Activated naive CD4-positive, alpha-beta T cell treated with anti-CD3 and anti-CD28 coated beads, Interleukin-2, amount 50 U/mL, for 72 hours (primary cell): ENCODE measurements at regions not wholly inside any gene's neighbourhood (a gene's known extent, or its start where the extent isn't known, plus 50 kb on each side); places are given as distances from the start of the nearest gene placed in this dataset.
"Not testable (repeated sequence)": the region's sequence is repeated elsewhere in the genome, so short reads cannot be mapped to it uniquely, and the experiment has no call there.

Experiments
- ATAC-seq, 2 donors: fragments of 150-1000 bp; cut with Tn5 transposase; 2 replicates each; pipeline ENCODE4 v1.10.0; 2021; ENCODE audit warnings: mild to moderate bottlenecking in 2 of 2, moderate library complexity in 2 of 2
- DNase-seq, 2 donors: peaks; one replicate each; pipeline ENCODE4 v3.0.0; 2021 to 2022; ENCODE audit warnings: low spot score in 2 of 2
- H3K27ac Mint-ChIP-seq, 2 donors: one replicate each; pipeline ENCODE4 v1.8.0; 2022; ENCODE audit warnings: mild to moderate bottlenecking in 2 of 2, mixed read lengths in 2 of 2
- H3K36me3 Mint-ChIP-seq, 2 donors: one replicate each; pipeline ENCODE4 v1.8.0; 2022; ENCODE audit warnings: mixed read lengths in 2 of 2
- H3K9me3 Mint-ChIP-seq, 2 donors: one replicate each; pipeline ENCODE4 v1.8.0; 2022; ENCODE audit warnings: mixed read lengths in 2 of 2

- DNase-seq (no peak), ATAC-seq (no peak)
- Mint-ChIP-seq H3K9me3 (peaks cover 14 to 17% of the 10 kb centered on the region in 2 donors), H3K27ac (no peak overlapping the region), H3K36me3 (no peaks in the 10 kb centered on the region)
Observed at GRCh38 chr7:81846398-81846797, 76.6 kb upstream of the HGF start.

GRCh38 chr7:81845744-81846241, 75.9 kb upstream of the HGF start:
- Mint-ChIP-seq H3K36me3 (no peaks in the 10 kb centered on the region), H3K27ac (no peak overlapping the region), H3K9me3 (peaks cover 14 to 17% of the 10 kb centered on the region in 2 donors)
- DNase-seq, result no peak
- ATAC-seq, result no peak

GRCh38 chr7:81843657-81844056, 73.8 kb upstream of the HGF start:
- H3K27ac Mint-ChIP-seq, ATAC-seq, DNase-seq, H3K36me3 Mint-ChIP-seq: not testable (repeated sequence)
- peaks cover 16 to 19% of the 10 kb centered on the region in 2 donors for H3K9me3 Mint-ChIP-seq

- H3K36me3 Mint-ChIP-seq, result no peaks in the 10 kb centered on the region
- ATAC-seq, result no peak
- peaks cover 7 to 11% of the 10 kb centered on the region in 2 donors for H3K9me3 Mint-ChIP-seq
- no peak for DNase-seq
- H3K27ac Mint-ChIP-seq, result no peak overlapping the region
Observed at GRCh38 chr7:81842361-81842760, 72.5 kb upstream of the HGF start.

GRCh38 chr7:81839708-81840369, 70.0 kb upstream of the HGF start:
- DNase-seq, result no peak
- no peak for ATAC-seq
- H3K9me3 Mint-ChIP-seq, result peaks cover 4% of the 10 kb centered on the region in 2 donors
- no peaks in the 10 kb centered on the region for H3K36me3 Mint-ChIP-seq
- H3K27ac Mint-ChIP-seq, result no peak overlapping the region

- Mint-ChIP-seq H3K27ac (no peak overlapping the region), H3K36me3 (no peaks in the 10 kb centered on the region), H3K9me3 (peaks cover 21 to 22% of the 10 kb centered on the region in 2 donors)
- ATAC-seq (no peak), DNase-seq (no peak)
Observed at GRCh38 chr7:81833401-81833800, 63.6 kb upstream of the HGF start.

- DNase-seq (no peak), ATAC-seq (no peak)
- Mint-ChIP-seq H3K9me3 (peaks cover 25 to 30% of the 10 kb centered on the region in 2 donors), H3K36me3 (no peaks in the 10 kb centered on the region), H3K27ac (no peak overlapping the region)
Observed at GRCh38 chr7:81831883-81832282, 62.0 kb upstream of the HGF start.

GRCh38 chr7:81829511-81829910, 59.7 kb upstream of the HGF start:
- H3K27ac Mint-ChIP-seq, ATAC-seq, DNase-seq: not testable (repeated sequence)

GRCh38 chr7:81822811-81823210, 53.0 kb upstream of the HGF start:
- ATAC-seq (no peak), DNase-seq (no peak)
- Mint-ChIP-seq H3K36me3 (no peaks in the 10 kb centered on the region), H3K9me3 (peaks cover 5 to 17% of the 10 kb centered on the region in 2 donors), H3K27ac (no peak overlapping the region)

More at GRCh38 chr7:81829511-81829910, 59.7 kb upstream of the HGF start:
- H3K9me3 Mint-ChIP-seq, result peaks cover 27 to 32% of the 10 kb centered on the region in 2 donors
- not testable (repeated sequence) for H3K36me3 Mint-ChIP-seq

GRCh38 chr7:81819861-81820260, 50.0 kb upstream of the HGF start:
- H3K9me3 Mint-ChIP-seq, result peaks cover 0 to 10% of the 10 kb centered on the region in 2 donors
- no peak overlapping the region for H3K27ac Mint-ChIP-seq
- DNase-seq, result no peak
- ATAC-seq, result no peak
- H3K36me3 Mint-ChIP-seq, result no peaks in the 10 kb centered on the region
